ENCODE measurements at regions not wholly inside any gene's neighbourhood (a gene's known extent, or its start where the extent isn't known, plus 50 kb on each side); places are given as distances from the start of the nearest gene placed in this dataset.

DNA sequence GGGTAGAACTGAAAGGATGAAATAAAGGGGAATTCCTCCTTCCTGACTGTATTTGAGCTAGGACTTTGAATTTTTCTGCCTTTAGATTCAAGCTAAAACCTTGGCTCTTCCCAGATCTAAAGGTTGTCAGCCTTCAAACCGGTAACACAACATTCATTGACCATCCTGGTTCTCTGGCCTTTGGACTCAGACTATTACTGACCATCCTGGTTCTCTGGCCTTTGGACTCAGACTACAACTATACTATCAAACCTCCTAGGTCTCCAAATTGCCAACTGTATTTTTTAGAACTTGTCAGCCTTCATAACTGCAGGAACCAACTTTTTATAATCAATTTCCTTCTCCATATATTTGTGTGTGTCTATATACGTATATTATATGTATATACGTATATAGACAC lies 140.6 kb upstream of the RBMY1B start:
- DNase-seq: no peak

- no peak for DNase-seq
Measured at GRCh38 chrY:21394116-21394515, 117.0 kb upstream of the RBMY1B start.

DNA sequence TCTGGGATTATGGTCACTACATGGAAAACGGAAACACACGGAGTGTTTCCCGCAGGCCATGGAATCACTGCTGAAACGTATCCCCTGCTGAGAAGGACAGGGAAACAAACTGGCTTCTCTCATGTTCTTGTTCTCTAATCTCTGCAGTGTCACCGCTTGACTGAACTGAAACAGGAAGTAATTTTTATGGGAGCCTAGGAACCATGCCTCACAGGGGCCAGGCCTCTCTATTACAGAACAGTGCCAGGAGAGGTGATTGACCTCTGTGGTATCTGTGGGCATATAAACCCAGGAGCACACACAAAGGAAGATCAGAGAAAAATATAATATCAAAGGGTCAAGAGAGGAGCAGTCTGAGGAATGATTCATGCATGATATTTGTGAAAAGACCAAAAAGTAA lies 88.9 kb upstream of the RBMY1B start:
- peak; percentile 29 to 35 (median 31) for DNase-seq

GRCh38 chrY:21440536-21440935 lies 70.6 kb upstream of the RBMY1B start:
- peak; percentile 20 to 57 (median 48) for DNase-seq

- DNase-seq: no peak
Measured at GRCh38 chrY:21453644-21454043, 57.5 kb upstream of the RBMY1B start.

GRCh38 chrY:21454133-21454532 lies 57.0 kb upstream of the RBMY1B start:
- DNase-seq: no peak

DNA sequence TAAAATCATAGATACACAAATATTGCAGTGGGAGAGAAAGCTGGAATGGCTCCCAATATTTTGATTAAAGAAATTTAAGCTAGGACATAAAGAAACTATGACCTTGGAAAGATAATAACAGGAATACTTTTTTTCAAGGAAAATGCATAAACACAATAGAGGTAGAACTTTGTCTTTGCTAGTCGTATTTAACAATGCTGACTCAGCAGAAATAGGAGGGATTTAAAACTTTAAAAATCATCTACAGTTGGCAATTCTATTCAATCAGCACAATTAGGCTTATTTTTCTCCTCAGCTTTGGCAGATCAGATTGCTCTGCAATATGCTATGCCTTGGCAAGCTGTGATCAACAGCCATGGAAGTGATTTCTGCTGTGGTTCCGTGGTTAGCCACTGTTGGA lies 51.5 kb upstream of the RBMY1B start:
- no peak for DNase-seq
